Loucy (cell line): ENCODE measurements at regions not wholly inside any gene's neighbourhood (a gene's known extent, or its start where the extent isn't known, plus 50 kb on each side); places are given as distances from the start of the nearest gene placed in this dataset.

ENCODE experiments used
- H2AFZ ChIP-seq: fragments of 200-600 bp; sonication (generic); 2 replicates; pipeline ENCODE4 v1.6.0; 2016; ENCODE audit warnings: antibody characterized with exemption, mild to moderate bottlenecking, low read length, moderate library complexity
- H3F3A ChIP-seq: fragments of 200-600 bp; 2 replicates; pipeline ENCODE4 v1.6.0; 2016; ENCODE audit warnings: antibody characterized with exemption, low read depth, mild to moderate bottlenecking
- H3K27me3 ChIP-seq: fragments of 200-600 bp; sonication (generic); 2 replicates; pipeline ENCODE4 v1.6.1; 2014; ENCODE audit warnings: low read length, mild to moderate bottlenecking; ENCODE audit not compliant: insufficient read depth, poor library complexity, severe bottlenecking
- H3K36me3 ChIP-seq: fragments of 200-600 bp; sonication (generic); 2 replicates; pipeline ENCODE4 v1.6.1; 2016; ENCODE audit warnings: low read length; ENCODE audit not compliant: insufficient read depth
- H3K4me1 ChIP-seq: fragments of 200-600 bp; sonication (generic); 2 replicates; pipeline ENCODE4 v1.5.1; 2014; ENCODE audit warnings: low read length, mild to moderate bottlenecking; ENCODE audit not compliant: insufficient read depth, poor library complexity, severe bottlenecking
- H3K4me2 ChIP-seq: fragments of 200-600 bp; sonication (generic); 2 replicates; pipeline ENCODE4 v1.6.0; 2014; ENCODE audit warnings: antibody characterized with exemption, low read length, low read depth, mild to moderate bottlenecking; ENCODE audit not compliant: poor library complexity, severe bottlenecking
- H3K4me3 ChIP-seq: fragments of 200-600 bp; sonication (generic); 2 replicates; pipeline ENCODE4 v1.5.1; 2014; ENCODE audit warnings: low read length, mild to moderate bottlenecking, mixed read lengths; ENCODE audit not compliant: poor library complexity, severe bottlenecking
- H3K79me2 ChIP-seq: fragments of 200-600 bp; sonication (generic); 2 replicates; pipeline ENCODE4 v1.6.1; 2014; ENCODE audit warnings: low read length; ENCODE audit not compliant: insufficient read depth
- H3K9ac ChIP-seq: fragments of 200-600 bp; sonication (generic); 2 replicates; pipeline ENCODE4 v1.6.0; 2014; ENCODE audit warnings: mild to moderate bottlenecking, low read depth, low read length, moderate library complexity; ENCODE audit not compliant: poor library complexity, severe bottlenecking
- H3K9me2 ChIP-seq: fragments of 200-600 bp; sonication (generic); replicated peaks from 2 replicates; pipeline ENCODE4 v1.6.1; 2016; ENCODE audit warnings: low read depth, low read length, mixed read lengths
- H3K9me3 ChIP-seq: fragments of 200-600 bp; sonication (generic); 2 replicates; pipeline ENCODE4 v1.6.1; 2014; ENCODE audit warnings: mild to moderate bottlenecking, antibody characterized with exemption, low read length, low read depth; ENCODE audit not compliant: insufficient read depth
- H4K20me1 ChIP-seq: fragments of 200-600 bp; sonication (generic); 2 replicates; pipeline ENCODE4 v1.6.0; 2014; ENCODE audit warnings: antibody characterized with exemption, low read length, mild to moderate bottlenecking; ENCODE audit not compliant: insufficient read depth, poor library complexity, severe bottlenecking
- CTCF ChIP-seq: fragments of 200-600 bp; sonication (generic); conservative IDR thresholded peaks from 2 replicates; pipeline ENCODE4 v1.5.1; 2014; ENCODE audit warnings: mild to moderate bottlenecking, antibody characterized with exemption, low read length
- EZH2phosphoT487 ChIP-seq: fragments of 200-600 bp; IDR thresholded peaks from 2 replicates; pipeline ENCODE4 v1.6.1; 2018; ENCODE audit warnings: antibody characterized with exemption, mild to moderate bottlenecking, moderate library complexity, borderline replicate concordance

- no peak overlapping the region for H3K4me2 ChIP-seq
- H3K9me2 ChIP-seq = no peaks in the 10 kb centered on the region
- no peaks in the 10 kb centered on the region for H4K20me1 ChIP-seq
- H3K27me3 ChIP-seq = no peaks in the 10 kb centered on the region
- no peaks in the 10 kb centered on the region for H3K79me2 ChIP-seq
- no peaks in the 10 kb centered on the region for H3K9me3 ChIP-seq
- peaks cover 11% of the 10 kb centered on the region for H3K4me1 ChIP-seq
- H3K36me3 ChIP-seq = no peaks in the 10 kb centered on the region
- no peak overlapping the region for H2AFZ ChIP-seq
- no peak overlapping the region for H3K4me3 ChIP-seq
- TF ChIP-seq CTCF = no peak
- TF ChIP-seq EZH2phosphoT487 = no peak
- no peaks in the 10 kb centered on the region for H3F3A ChIP-seq
- H3K9ac ChIP-seq = no peak overlapping the region
Observed at GRCh38 chr6:105896821-105897095, 189.4 kb upstream of the PRDM1 start.

- Histone ChIP-seq H3K9me3 (no peaks in the 10 kb centered on the region), H3K4me1 (peaks cover 11% of the 10 kb centered on the region), H3K4me2 (no peak overlapping the region), H3K79me2 (no peaks in the 10 kb centered on the region), H3K4me3 (no peak overlapping the region), H3K9me2 (no peaks in the 10 kb centered on the region), H4K20me1 (no peaks in the 10 kb centered on the region), H3F3A (no peaks in the 10 kb centered on the region), H2AFZ (no peak overlapping the region), H3K36me3 (no peaks in the 10 kb centered on the region), H3K27me3 (no peaks in the 10 kb centered on the region), H3K9ac (no peak overlapping the region)
- TF ChIP-seq CTCF (no peak), EZH2phosphoT487 (no peak)
Observed at GRCh38 chr6:105896052-105896820, 189.9 kb upstream of the PRDM1 start.

- Histone ChIP-seq H3K4me1 (no peaks in the 10 kb centered on the region), H3F3A (no peaks in the 10 kb centered on the region), H3K9ac (no peak overlapping the region), H3K36me3 (no peaks in the 10 kb centered on the region), H3K9me2 (no peaks in the 10 kb centered on the region), H3K9me3 (no peaks in the 10 kb centered on the region), H4K20me1 (no peaks in the 10 kb centered on the region), H3K4me2 (no peak overlapping the region), H3K27me3 (no peaks in the 10 kb centered on the region), H3K79me2 (no peaks in the 10 kb centered on the region), H3K4me3 (no peak overlapping the region), H2AFZ (no peak overlapping the region)
- TF ChIP-seq EZH2phosphoT487 (no peak), CTCF (no peak)
Observed at GRCh38 chr6:105894556-105894955, 191.6 kb upstream of the PRDM1 start.
